ENCODE measurements at regions not wholly inside any gene's neighbourhood (a gene's known extent, or its start where the extent isn't known, plus 50 kb on each side); places are given as distances from the start of the nearest gene placed in this dataset.

- TF ChIP-seq CTCF (IDR thresholded peaks at IDR 0.05; ENCODE audit: extremely low read depth, insufficient read depth, missing control alignments) = no peak
- in situ Hi-C loops (cut with MboI; ENCODE audit: low pct_unique_long_range_greater_than_20kb, low sequenced_read_pairs, unreplicated experiment) = no loop called here
- DNase-seq (ENCODE audit: low spot score) = no peak
These were observed 220.9 kb downstream of the TEX29 start for GRCh38 chr13:111541345-111541744.

- DNase-seq (ENCODE audit: low spot score) = no peak
- no peak for TF ChIP-seq CTCF (IDR thresholded peaks at IDR 0.05; ENCODE audit: extremely low read depth, insufficient read depth, missing control alignments)
- in situ Hi-C loops (cut with MboI; ENCODE audit: low pct_unique_long_range_greater_than_20kb, low sequenced_read_pairs, unreplicated experiment) = no loop called here
These were observed 221.5 kb downstream of the TEX29 start for GRCh38 chr13:111541752-111542529.

GRCh38 chr13:111542530-111543341 lies 222.3 kb downstream of the TEX29 start:
- DNase-seq (ENCODE audit: low spot score) = no peak
- in situ Hi-C loops (cut with MboI; ENCODE audit: low pct_unique_long_range_greater_than_20kb, low sequenced_read_pairs, unreplicated experiment) = no loop called here
- TF ChIP-seq CTCF (IDR thresholded peaks at IDR 0.05; ENCODE audit: extremely low read depth, insufficient read depth, missing control alignments) = no peak

- in situ Hi-C loops (cut with MboI; ENCODE audit: low pct_unique_long_range_greater_than_20kb, low sequenced_read_pairs, unreplicated experiment) = no loop called here
- TF ChIP-seq CTCF (IDR thresholded peaks at IDR 0.05; ENCODE audit: extremely low read depth, insufficient read depth, missing control alignments) = no peak
- DNase-seq (ENCODE audit: low spot score) = no peak
These were observed 226.7 kb downstream of the TEX29 start for GRCh38 chr13:111546921-111547675.

GRCh38 chr13:111547726-111548273 lies 227.4 kb downstream of the TEX29 start:
- in situ Hi-C loops (cut with MboI; ENCODE audit: low pct_unique_long_range_greater_than_20kb, low sequenced_read_pairs, unreplicated experiment) = no loop called here
- DNase-seq (ENCODE audit: low spot score) = no peak
- TF ChIP-seq CTCF (IDR thresholded peaks at IDR 0.05; ENCODE audit: extremely low read depth, insufficient read depth, missing control alignments) = no peak

- in situ Hi-C loops (cut with MboI; ENCODE audit: low pct_unique_long_range_greater_than_20kb, low sequenced_read_pairs, unreplicated experiment) = no loop called here
- TF ChIP-seq CTCF (IDR thresholded peaks at IDR 0.05; ENCODE audit: extremely low read depth, insufficient read depth, missing control alignments) = no peak
- no peak for DNase-seq (ENCODE audit: low spot score)
These were observed 227.9 kb downstream of the TEX29 start for GRCh38 chr13:111548301-111548700.
